ENCODE measurements at regions not wholly inside any gene's neighbourhood (a gene's known extent, or its start where the extent isn't known, plus 50 kb on each side); places are given as distances from the start of the nearest gene placed in this dataset.
"Not testable (repeated sequence)": the region's sequence is repeated elsewhere in the genome, so short reads cannot be mapped to it uniquely, and the experiment has no call there.

DNA sequence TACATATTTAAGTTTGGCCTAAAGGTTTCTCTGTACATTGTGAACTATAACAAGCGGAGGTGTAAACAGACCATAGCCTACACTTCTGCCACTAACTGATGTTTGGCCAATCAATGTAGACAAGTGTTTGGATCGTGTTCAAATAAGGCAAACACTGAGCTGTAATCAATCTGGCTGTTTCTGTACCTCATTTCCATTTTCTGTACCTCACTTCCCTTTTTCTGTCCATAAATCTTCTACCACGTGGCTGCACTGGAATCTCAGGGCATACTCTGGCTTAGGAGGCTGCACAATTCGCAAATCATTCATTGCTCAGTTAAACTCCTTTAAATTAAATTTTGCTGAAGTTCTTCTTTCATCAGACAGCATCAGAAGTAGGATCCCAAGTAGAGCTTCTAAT is 140.9 kb downstream of the SLC25A46 start:
- TF ChIP-seq, protein P1, sequence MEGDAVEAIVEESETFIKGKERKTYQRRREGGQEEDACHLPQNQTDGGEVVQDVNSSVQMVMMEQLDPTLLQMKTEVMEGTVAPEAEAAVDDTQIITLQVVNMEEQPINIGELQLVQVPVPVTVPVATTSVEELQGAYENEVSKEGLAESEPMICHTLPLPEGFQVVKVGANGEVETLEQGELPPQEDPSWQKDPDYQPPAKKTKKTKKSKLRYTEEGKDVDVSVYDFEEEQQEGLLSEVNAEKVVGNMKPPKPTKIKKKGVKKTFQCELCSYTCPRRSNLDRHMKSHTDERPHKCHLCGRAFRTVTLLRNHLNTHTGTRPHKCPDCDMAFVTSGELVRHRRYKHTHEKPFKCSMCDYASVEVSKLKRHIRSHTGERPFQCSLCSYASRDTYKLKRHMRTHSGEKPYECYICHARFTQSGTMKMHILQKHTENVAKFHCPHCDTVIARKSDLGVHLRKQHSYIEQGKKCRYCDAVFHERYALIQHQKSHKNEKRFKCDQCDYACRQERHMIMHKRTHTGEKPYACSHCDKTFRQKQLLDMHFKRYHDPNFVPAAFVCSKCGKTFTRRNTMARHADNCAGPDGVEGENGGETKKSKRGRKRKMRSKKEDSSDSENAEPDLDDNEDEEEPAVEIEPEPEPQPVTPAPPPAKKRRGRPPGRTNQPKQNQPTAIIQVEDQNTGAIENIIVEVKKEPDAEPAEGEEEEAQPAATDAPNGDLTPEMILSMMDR (IDR thresholded peaks at IDR 0.05; ENCODE audit: insufficient read depth, missing control alignments) = no peak
- DNase-seq (ENCODE audit: insufficient read length, low spot score) (no peak), FAIRE-seq (no peak)

DNA sequence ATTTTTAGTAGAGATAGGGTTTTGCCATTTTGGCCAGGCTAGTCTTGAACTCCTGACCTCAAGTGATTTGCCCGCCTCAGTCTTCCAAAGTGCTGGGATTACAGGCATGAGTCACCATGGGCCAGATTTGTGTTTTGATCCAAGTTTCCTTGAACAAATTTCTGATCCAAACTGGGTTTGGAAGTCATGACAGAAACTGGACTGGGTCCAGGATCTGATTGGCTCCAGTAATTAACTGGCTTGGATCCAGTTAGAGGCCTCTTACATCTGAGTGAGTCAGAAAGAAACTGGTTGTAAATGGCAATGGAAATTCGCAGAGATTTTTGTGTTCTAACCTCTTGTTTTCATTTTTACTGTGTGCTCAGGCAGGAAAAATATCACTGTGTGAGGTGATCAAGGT is 141.6 kb downstream of the SLC25A46 start:
- FAIRE-seq (no peak), DNase-seq (ENCODE audit: insufficient read length, low spot score) (no peak)
- TF ChIP-seq, protein P1 (IDR thresholded peaks at IDR 0.05; ENCODE audit: insufficient read depth, missing control alignments) = no peak

DNA sequence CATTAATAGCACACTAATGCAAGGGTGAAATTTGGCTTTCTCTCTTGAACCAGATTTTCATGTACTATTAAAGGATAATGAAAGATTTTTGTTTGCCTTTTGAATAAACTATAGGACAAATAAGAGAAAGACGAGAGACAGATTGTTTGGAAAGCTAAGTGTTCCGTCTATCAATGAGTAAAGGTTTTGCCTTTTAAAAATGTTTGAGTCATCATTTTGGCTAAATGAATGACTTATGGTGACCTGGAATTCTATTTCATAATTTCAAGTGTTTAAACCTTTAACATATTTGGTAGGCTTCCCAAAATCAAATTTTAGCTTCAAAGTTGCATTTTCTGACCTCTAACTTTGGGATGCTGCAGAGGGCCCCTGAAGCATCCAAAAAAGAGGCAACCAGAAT is 145.2 kb downstream of the SLC25A46 start:
- DNase-seq (ENCODE audit: insufficient read length, low spot score) (no peak), FAIRE-seq (no peak)
- TF ChIP-seq, protein P1 (IDR thresholded peaks at IDR 0.05; ENCODE audit: insufficient read depth, missing control alignments) = no peak

DNA sequence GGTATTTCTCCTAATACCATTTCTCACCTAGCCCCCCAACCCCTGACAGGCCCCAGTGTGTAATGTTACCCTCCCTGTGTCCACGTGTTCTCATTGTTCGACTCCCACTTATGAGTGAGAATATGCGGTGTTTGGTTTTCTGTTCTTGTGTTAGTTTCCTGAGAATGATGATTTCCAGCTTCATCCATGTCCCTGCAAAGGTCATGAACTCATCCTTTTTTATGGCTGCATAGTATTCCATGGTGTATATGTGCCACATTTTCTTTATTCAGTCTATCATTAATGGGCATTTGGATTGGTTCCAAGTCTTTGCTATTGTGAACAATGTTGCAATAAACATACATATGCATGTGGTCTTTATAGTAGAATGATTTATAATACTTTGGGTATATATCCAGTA is 148.4 kb downstream of the SLC25A46 start:
- not testable (repeated sequence) for DNase-seq (ENCODE audit: insufficient read length, low spot score); FAIRE-seq

DNA sequence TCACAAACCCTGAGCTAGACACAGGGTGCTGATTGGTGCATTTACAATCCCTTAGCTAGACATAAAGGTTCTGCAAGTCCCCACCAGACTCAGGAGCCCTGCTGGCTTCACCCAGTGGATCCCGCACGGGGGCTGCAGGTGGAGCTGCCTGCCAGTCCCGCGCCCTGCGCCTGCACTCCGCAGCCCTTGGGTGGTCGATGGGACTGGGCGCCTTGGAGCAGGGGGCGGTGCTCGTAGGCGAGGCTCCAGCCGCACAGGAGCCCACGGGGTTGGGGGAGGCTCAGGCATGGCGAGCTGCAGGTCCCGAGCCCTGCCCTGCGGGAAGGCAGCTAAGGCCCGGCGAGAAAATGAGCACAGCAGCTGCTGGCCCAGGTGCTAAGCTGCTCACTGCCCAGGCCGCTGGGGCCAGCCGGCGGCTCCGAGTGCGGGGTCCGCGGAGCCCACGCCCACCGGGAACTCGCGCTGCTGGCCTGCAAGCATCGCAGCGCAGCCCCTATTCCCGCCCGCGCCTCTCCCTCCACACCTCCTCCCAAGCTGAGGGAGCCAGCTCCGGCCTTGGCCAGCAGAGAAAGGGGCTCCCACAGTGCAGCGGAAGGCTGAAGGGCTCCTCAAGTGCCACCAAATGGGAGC is 155.2 kb downstream of the SLC25A46 start:
- not testable (repeated sequence) for DNase-seq (ENCODE audit: insufficient read length, low spot score); FAIRE-seq

DNA sequence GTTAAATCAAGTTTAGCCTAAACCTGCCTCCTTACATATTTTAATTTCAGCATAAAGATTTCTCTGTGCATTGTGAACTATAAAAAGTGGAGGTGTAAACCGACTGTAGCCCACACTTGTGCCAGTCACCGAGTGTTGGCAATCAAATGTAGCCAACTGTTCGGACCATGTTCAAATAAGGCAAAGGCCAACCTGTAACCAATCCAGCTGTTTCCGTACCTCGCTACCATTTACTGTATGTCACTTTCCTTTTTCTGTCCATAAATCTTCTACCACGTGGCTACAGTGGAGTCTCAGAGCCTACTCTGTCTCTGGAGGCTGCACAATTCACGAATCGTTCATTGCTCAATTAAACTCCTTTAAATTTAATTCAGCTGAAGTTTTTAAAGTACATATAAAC is 156.0 kb downstream of the SLC25A46 start:
- FAIRE-seq (no peak), DNase-seq (ENCODE audit: insufficient read length, low spot score) (no peak)
- TF ChIP-seq, protein P1 (IDR thresholded peaks at IDR 0.05; ENCODE audit: insufficient read depth, missing control alignments) = no peak

DNA sequence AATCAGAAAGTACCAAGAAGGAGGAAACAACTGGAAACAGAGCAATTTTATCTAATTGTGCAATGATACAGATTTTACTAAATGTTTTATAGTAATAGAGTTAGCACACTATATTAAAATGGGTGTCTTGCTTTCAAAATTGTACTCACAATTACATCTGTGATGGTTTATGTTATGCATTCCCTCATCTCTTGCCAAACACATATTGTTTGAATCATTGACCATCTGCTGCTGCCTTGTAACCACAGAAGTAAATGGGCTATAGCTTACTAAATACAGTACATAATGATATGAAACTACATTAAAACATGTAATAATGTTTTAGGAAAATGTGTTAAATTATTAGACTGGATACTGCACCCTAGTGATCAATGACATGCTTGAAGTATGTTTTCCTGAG is 158.1 kb downstream of the SLC25A46 start:
- TF ChIP-seq, protein P1 (IDR thresholded peaks at IDR 0.05; ENCODE audit: insufficient read depth, missing control alignments) = no peak
- no peak for FAIRE-seq

DNA sequence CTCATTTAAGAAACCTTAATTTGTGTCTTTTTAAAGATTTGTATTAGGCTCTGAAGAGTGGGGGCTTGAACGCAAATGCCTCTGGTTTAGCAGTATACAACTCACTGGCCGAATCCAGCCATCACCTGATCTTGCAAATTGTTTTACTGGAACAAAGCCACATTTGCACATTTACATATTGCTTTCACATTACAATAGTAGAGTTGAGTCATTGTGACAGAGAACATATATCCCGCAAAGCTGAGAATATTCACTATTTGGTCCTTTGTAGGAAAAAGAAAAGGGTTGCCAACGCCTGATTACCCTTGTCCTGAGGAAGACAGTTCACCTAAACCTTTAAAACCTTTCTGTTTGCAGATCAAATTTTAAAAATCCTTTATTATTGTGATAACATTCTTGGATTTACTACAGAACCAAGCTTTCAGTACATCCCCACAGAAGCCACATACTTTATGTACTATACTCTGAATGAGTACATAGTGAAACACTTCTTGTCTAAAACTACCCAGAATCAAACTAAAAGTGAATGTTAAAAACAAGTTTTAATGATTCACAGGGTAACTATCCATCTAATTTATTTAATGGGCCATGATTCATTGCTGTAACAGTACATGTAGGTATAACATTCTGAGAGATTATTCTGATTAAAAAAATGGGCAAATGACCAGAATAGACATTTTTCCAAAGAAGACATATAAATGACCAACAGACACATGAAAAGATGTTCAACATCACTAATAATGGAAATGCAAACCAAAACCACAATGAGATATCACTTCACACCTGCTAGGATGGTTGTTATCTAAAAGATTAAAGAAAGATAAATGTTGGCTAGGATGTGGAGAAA is 161.0 kb downstream of the SLC25A46 start:
- TF ChIP-seq, protein P1 (IDR thresholded peaks at IDR 0.05; ENCODE audit: insufficient read depth, missing control alignments) = no peak
- DNase-seq (ENCODE audit: insufficient read length, low spot score) = no peak
- FAIRE-seq = no peak

More for the DNA sequence above, 158.1 kb downstream of the SLC25A46 start:
- no peak for DNase-seq (ENCODE audit: insufficient read length, low spot score)
